K562 (cell line): ENCODE measurements at regions not wholly inside any gene's neighbourhood (a gene's known extent, or its start where the extent isn't known, plus 50 kb on each side); places are given as distances from the start of the nearest gene placed in this dataset.
"Not testable (repeated sequence)": the region's sequence is repeated elsewhere in the genome, so short reads cannot be mapped to it uniquely, and the experiment has no call there.

Source experiments
- ATAC-seq: fragments of 200-7000 bp; cut with Tn5 transposase; 3 replicates; pipeline ENCODE4 v1.9.1; 2020; ENCODE audit warnings: moderate library complexity
- BruUV-seq: library from RNA; stranded (reverse); fragments of 400-500 nt; replicated peaks from 2 replicates; lab custom pipeline; 2021; lab: Mats Ljungman, UMichigan
- CTCF ChIA-PET: fragments of 300-600 bp; formaldehyde crosslinking; extraction: SDS; loops from one replicate; lab custom pipeline; 2021; ENCODE audit warnings: low intra/inter-chr PET ratio; lab: Yijun Ruan, JAX
- POLR2A ChIA-PET: fragments of 300-600, 350-650 bp; sonication (Branson Sonifier 250); formaldehyde crosslinking; extraction: SDS; loops from one replicate; lab custom pipeline; 2021; ENCODE audit warnings: antibody characterized with exemption, inconsistent platforms; lab: Yijun Ruan, JAX
- DNase-seq, 4 experiments: peaks; one replicate each; pipeline versions ENCODE4 v3.0.0 to v3.0.0-alpha.2; 2011 to 2018; ENCODE audit warnings: low spot score in 3 of 4, mixed read lengths in 3 of 4; ENCODE audit errors: extremely low read depth in 1 of 4
- FAIRE-seq: peaks from 2 replicates; lab custom pipeline; 2011; peaks lifted over from hg19 to GRCh38; lab: Jason Lieb, UNC
- H2AFZ ChIP-seq: 2 replicates; pipeline ENCODE4 v1.6.0; 2011; ENCODE audit warnings: low read depth, low read length, control low read depth, inconsistent platforms
- H3K27ac ChIP-seq: fragments of 200-600 bp; 3 replicates; pipeline ENCODE4 v1.8.0; 2011; ENCODE audit warnings: low read depth, mild to moderate bottlenecking, control low read depth, inconsistent platforms, low read length, moderate library complexity, mixed read lengths; ENCODE audit errors: extremely low read depth
- H3K27me3 ChIP-seq, 2 experiments: fragments of 300-600 bp in 1 of 2; 2 replicates in 1 of 2; 3 replicates in 1 of 2; pipeline versions ENCODE4 v1.6.0 to v1.8.0; 2011; ENCODE audit warnings: inconsistent platforms in 2 of 2, low read length in 2 of 2, mild to moderate bottlenecking in 1 of 2, mixed read lengths in 1 of 2, moderate library complexity in 1 of 2; ENCODE audit not compliant: control insufficient read depth in 2 of 2, insufficient read depth in 2 of 2
- H3K36me3 ChIP-seq: fragments of 300-600 bp; 3 replicates; pipeline ENCODE4 v1.8.0; 2011; ENCODE audit warnings: mild to moderate bottlenecking, low read length, inconsistent platforms; ENCODE audit not compliant: control insufficient read depth, insufficient read depth
- H3K4me1 ChIP-seq, 2 experiments: fragments of 200-600 bp in 1 of 2; replicated peaks in 1 of 2; 2 replicates in 1 of 2; 3 replicates in 1 of 2; pipeline versions ENCODE4 v1.5.1 to v1.8.0; 2011; ENCODE audit warnings: inconsistent platforms in 2 of 2, low read length in 2 of 2, mild to moderate bottlenecking in 1 of 2, mixed read lengths in 1 of 2, moderate library complexity in 1 of 2; ENCODE audit not compliant: control insufficient read depth in 2 of 2, insufficient read depth in 2 of 2
- H3K4me2 ChIP-seq: 2 replicates; pipeline ENCODE4 v1.6.1; 2011; ENCODE audit warnings: low read length, control low read depth, inconsistent platforms, mixed read lengths; ENCODE audit not compliant: insufficient read depth
- H3K4me3 ChIP-seq: fragments of 200-600 bp; sonication (generic), shearing (Covaris generic); 2 replicates; pipeline ENCODE4 v1.5.1; 2016; ENCODE audit warnings: control low read depth, inconsistent platforms
- H3K79me2 ChIP-seq: fragments of 200-600 bp; 3 replicates; pipeline ENCODE4 v1.8.0; 2011; ENCODE audit warnings: low read length, inconsistent platforms; ENCODE audit not compliant: control insufficient read depth, insufficient read depth
- H3K9ac ChIP-seq, 2 experiments: 2 replicates each; pipeline versions ENCODE4 v1.6.0 to v1.6.1; 2011; ENCODE audit warnings: low read depth in 2 of 2, low read length in 2 of 2, control low read depth in 1 of 2, inconsistent platforms in 1 of 2, mild to moderate bottlenecking in 1 of 2, mixed read lengths in 1 of 2; ENCODE audit not compliant: insufficient read depth in 1 of 2
- H3K9me1 ChIP-seq: one replicate; pipeline ENCODE4 v1.6.0; 2011; ENCODE audit warnings: inconsistent platforms, mild to moderate bottlenecking, low read length, moderate library complexity; ENCODE audit not compliant: control insufficient read depth, insufficient read depth
- H3K9me3 ChIP-seq: replicated peaks from 2 replicates; pipeline ENCODE4 v1.5.1; 2011; ENCODE audit warnings: low read depth, low read length, inconsistent platforms; ENCODE audit not compliant: control insufficient read depth, insufficient read depth
- H4K20me1 ChIP-seq: replicated peaks from 2 replicates; pipeline ENCODE4 v1.6.1; 2011; ENCODE audit warnings: low read length, inconsistent platforms, mixed read lengths; ENCODE audit not compliant: control insufficient read depth, insufficient read depth
- NR1H2 ChIP-seq: sonication (generic); formaldehyde crosslinking; IDR thresholded peaks from 2 replicates; pipeline ENCODE4 v1.4.0; 2020; ENCODE audit warnings: mild to moderate bottlenecking, missing genetic modification reagents
- SAP30 ChIP-seq: fragments of 200-600 bp; sonication (generic); IDR thresholded peaks from 2 replicates; pipeline ENCODE4 v1.6.1; 2012; ENCODE audit warnings: borderline replicate concordance, low read depth, mild to moderate bottlenecking, moderate library complexity, low read length, control low read depth, inconsistent platforms; ENCODE audit not compliant: insufficient read depth, poor library complexity, severe bottlenecking
- WGBS: fragments of 100-300 bp; shearing (Covaris generic); methylation state at CpG from one replicate; pipeline ENCODE4 v1.1.6; 2016; ENCODE audit warnings: low coverage, mixed read lengths; ENCODE audit not compliant: insufficient coverage; ENCODE audit errors: missing lambda C conversion rate; 5-methylcytosine and 5-hydroxymethylcytosine counted together
- in situ Hi-C: fragments of 300-500 bp; cut with MboI; formaldehyde crosslinking; loops from 4 replicates; pipeline ENCODE4 v1.15.0; 2018; ENCODE audit warnings: inconsistent platforms, mixed read lengths
- intact Hi-C: fragments of 100-400 bp; cut with micrococcal nuclease; formaldehyde crosslinking; loops from 2 replicates; pipeline ENCODE4 v1.14.2; 2022
- TF ChIP-seq, protein P1 (sequence below), 3 experiments: fragments of 200-800 bp in 1 of 3; sonication (Bioruptor generic) in 1 of 3; sonication (generic) in 1 of 3; formaldehyde crosslinking in 1 of 3; IDR thresholded peaks; 2 replicates each; pipeline versions ENCODE4 v1.6.1 to v1.8.0; 2016 to 2022; ENCODE audit warnings: mild to moderate bottlenecking in 2 of 3, missing compliant biosample characterization in 2 of 3, missing genetic modification characterization in 2 of 3, missing genetic modification reagents in 1 of 3

DNA sequence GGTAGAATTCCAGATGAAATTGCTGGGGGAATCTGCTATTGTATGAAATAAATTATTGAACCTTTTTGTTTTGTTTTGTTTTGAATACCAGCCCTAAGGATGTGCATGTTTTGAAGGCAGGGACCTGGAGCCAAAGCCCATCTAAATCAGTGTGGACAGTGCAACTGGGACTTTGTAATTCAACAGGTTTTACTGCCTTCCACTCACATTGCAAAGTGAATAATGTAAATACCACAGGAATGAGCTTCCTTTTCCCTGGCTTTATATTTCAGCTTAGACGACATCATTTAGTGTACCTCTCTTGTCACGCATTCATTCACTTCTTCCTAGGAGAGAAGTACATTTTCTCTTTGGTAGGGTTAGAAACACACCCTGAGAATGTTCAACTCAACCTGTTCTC, 795.0 kb downstream of the CENPC start:
- WGBS = 0% methylated on average over 2 of the region's 2 CpGs
- TF ChIP-seq NR1H2 (CRISPR knock-in tag) (no peak), SAP30 (no peak)
- TF ChIP-seq, protein P1, sequence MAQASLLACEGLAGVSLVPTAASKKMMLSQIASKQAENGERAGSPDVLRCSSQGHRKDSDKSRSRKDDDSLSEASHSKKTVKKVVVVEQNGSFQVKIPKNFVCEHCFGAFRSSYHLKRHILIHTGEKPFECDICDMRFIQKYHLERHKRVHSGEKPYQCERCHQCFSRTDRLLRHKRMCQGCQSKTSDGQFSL (CRISPR knock-in tag; IDR thresholded peaks at IDR 0.05) = no peak
- TF ChIP-seq, protein P1 (tag; IDR thresholded peaks at IDR 0.05) = no peak
- TF ChIP-seq, all 486 proteins: peak for 0
- no TSS peak for BruUV-seq
- FAIRE-seq = no peak
- no peaks in the 10 kb centered on the region for H3K9me1 ChIP-seq
- no peak overlapping the region for H3K4me2 ChIP-seq
- H3K36me3 ChIP-seq = no peaks in the 10 kb centered on the region
- ATAC-seq = no peak
- H3K27me3 ChIP-seq = no peaks in the 10 kb centered on the region
- no peaks in the 10 kb centered on the region for H3K4me1 ChIP-seq
- H3K27ac ChIP-seq = no peak overlapping the region
- CTCF ChIA-PET = no interaction called here
- H3K9ac ChIP-seq = no peak overlapping the region
- no peaks in the 10 kb centered on the region for H4K20me1 ChIP-seq
- no peaks in the 10 kb centered on the region for H3K79me2 ChIP-seq
- in situ Hi-C loops = no loop called here
- H2AFZ ChIP-seq = no peak overlapping the region
- POLR2A ChIA-PET = no interaction called here
- DNase-seq = no peak
- intact Hi-C loops = no loop called here
- no peak overlapping the region for H3K4me3 ChIP-seq
- no peaks in the 10 kb centered on the region for H3K9me3 ChIP-seq

DNA sequence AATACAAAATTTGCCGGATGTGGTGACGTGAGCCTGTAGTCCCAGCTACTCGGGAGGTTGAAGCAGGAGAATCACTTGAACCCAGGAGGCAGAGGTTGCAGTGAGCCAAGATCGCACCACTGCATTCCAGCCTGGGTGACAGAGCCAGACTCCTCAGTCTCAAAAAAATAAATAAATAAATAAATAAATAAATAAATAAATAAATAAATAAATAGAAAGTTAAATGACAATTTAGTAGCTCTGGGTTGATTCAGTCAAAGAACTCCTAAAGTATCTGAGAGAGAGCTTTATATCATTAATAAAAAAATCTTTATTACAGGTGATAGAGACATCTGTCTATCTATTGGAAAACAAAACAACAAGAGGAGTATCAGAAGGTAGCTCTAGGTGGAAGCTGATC, 798.4 kb downstream of the CENPC start:
- CTCF ChIA-PET, H3K4me3 ChIP-seq, H3K9me1 ChIP-seq, DNase-seq, H3K9me3 ChIP-seq, H2AFZ ChIP-seq, ATAC-seq, H3K4me2 ChIP-seq, H3K9ac ChIP-seq, H3K4me1 ChIP-seq, BruUV-seq, H3K36me3 ChIP-seq, POLR2A ChIA-PET, H3K79me2 ChIP-seq, H3K27me3 ChIP-seq, in situ Hi-C loops, FAIRE-seq, H4K20me1 ChIP-seq, intact Hi-C loops, H3K27ac ChIP-seq: not testable (repeated sequence)
- WGBS = 0% methylated on average over 4 of the region's 4 CpGs
